ENCODE measurements at regions not wholly inside any gene's neighbourhood (a gene's known extent, or its start where the extent isn't known, plus 50 kb on each side); places are given as distances from the start of the nearest gene placed in this dataset.
"Not testable (repeated sequence)": the region's sequence is repeated elsewhere in the genome, so short reads cannot be mapped to it uniquely, and the experiment has no call there.

GRCh38 chr12:65742018-65743010 is 82.0 kb upstream of the HMGA2 start:
- CTCF ChIA-PET: interaction anchor here (0.9 to 1.2 kb wide), 4 partner anchors 28 to 136 kb away, joined by 3 to 4 read pairs (median 4); no protein-coding TSS in a partner anchor
- WGBS (ENCODE audit: insufficient coverage): 26% methylated on average over 68 of the region's 87 CpGs
- H3K27me3 ChIP-seq (replicated peaks in 2 of 5; ENCODE audit: control insufficient read depth in 4 of 5, insufficient read depth in 5 of 5, low read length in 4 of 5): peaks cover 0 to 16% (median 0%) of the 10 kb centered on the region in 5 experiments
- POLR2A ChIA-PET: no interaction called here
- H3K36me3 ChIP-seq (ENCODE audit: control insufficient read depth in 4 of 4, insufficient read depth in 4 of 4, low read length in 3 of 4): no peaks in the 10 kb centered on the region
- peak; percentile 34 to 73 (median 52) for DNase-seq
- no peaks in the 10 kb centered on the region for H3K9me3 ChIP-seq (ENCODE audit: control extremely low read depth in 1 of 5, control insufficient read depth in 4 of 5, insufficient read depth in 2 of 5, low read depth in 1 of 5, low read length in 4 of 5)
- H3K4me1 ChIP-seq (ENCODE audit: control extremely low read depth in 1 of 4, control insufficient read depth in 4 of 4, insufficient read depth in 4 of 4, low read length in 3 of 4): peaks cover 6 to 19% (median 16%) of the 10 kb centered on the region in 4 experiments
- peak overlapping the region; percentile 63 to 87 (median 76) for H3K4me3 ChIP-seq (ENCODE audit: control insufficient read depth in 1 of 7, extremely low read depth in 1 of 7, insufficient read depth in 4 of 7, low read depth in 2 of 7, low read length in 6 of 7)
- H3K27ac ChIP-seq (ENCODE audit: insufficient read depth in 1 of 2, low read depth in 1 of 2, low read length in 2 of 2, poor library complexity in 1 of 2, severe bottlenecking in 2 of 2): no peak overlapping the region

- H3K27ac ChIP-seq (ENCODE audit: insufficient read depth in 1 of 2, low read depth in 1 of 2, low read length in 2 of 2, poor library complexity in 1 of 2, severe bottlenecking in 2 of 2); DNase-seq; CTCF ChIA-PET; H3K36me3 ChIP-seq (ENCODE audit: control insufficient read depth in 4 of 4, insufficient read depth in 4 of 4, low read length in 3 of 4); H3K9me3 ChIP-seq (ENCODE audit: control extremely low read depth in 1 of 5, control insufficient read depth in 4 of 5, insufficient read depth in 2 of 5, low read depth in 1 of 5, low read length in 4 of 5); POLR2A ChIA-PET; H3K4me3 ChIP-seq (ENCODE audit: control insufficient read depth in 1 of 7, extremely low read depth in 1 of 7, insufficient read depth in 4 of 7, low read depth in 2 of 7, low read length in 6 of 7): not testable (repeated sequence)
- WGBS (ENCODE audit: insufficient coverage): 93% methylated on average over 21 of the region's 30 CpGs
- H3K27me3 ChIP-seq (replicated peaks in 2 of 5; ENCODE audit: control insufficient read depth in 4 of 5, insufficient read depth in 5 of 5, low read length in 4 of 5): peaks cover 0 to 16% (median 0%) of the 10 kb centered on the region in 5 experiments
- H3K4me1 ChIP-seq (ENCODE audit: control extremely low read depth in 1 of 4, control insufficient read depth in 4 of 4, insufficient read depth in 4 of 4, low read length in 3 of 4): peaks cover 6 to 19% (median 16%) of the 10 kb centered on the region in 4 experiments
Measured at GRCh38 chr12:65744236-65744840, 79.9 kb upstream of the HMGA2 start.

GRCh38 chr12:65747338-65747737 is 76.9 kb upstream of the HMGA2 start:
- no peaks in the 10 kb centered on the region for H3K36me3 ChIP-seq (ENCODE audit: control insufficient read depth in 4 of 4, insufficient read depth in 4 of 4, low read length in 3 of 4)
- DNase-seq: no peak
- POLR2A ChIA-PET: no interaction called here
- no peak overlapping the region for H3K4me3 ChIP-seq (ENCODE audit: control insufficient read depth in 1 of 7, extremely low read depth in 1 of 7, insufficient read depth in 4 of 7, low read depth in 2 of 7, low read length in 6 of 7)
- 100% methylated on average over 3 of the region's 3 CpGs for WGBS (ENCODE audit: insufficient coverage)
- H3K4me1 ChIP-seq (ENCODE audit: control extremely low read depth in 1 of 4, control insufficient read depth in 4 of 4, insufficient read depth in 4 of 4, low read length in 3 of 4): peaks cover 0 to 1% (median under 1%) of the 10 kb centered on the region in 4 experiments
- no peak overlapping the region for H3K27ac ChIP-seq (ENCODE audit: insufficient read depth in 1 of 2, low read depth in 1 of 2, low read length in 2 of 2, poor library complexity in 1 of 2, severe bottlenecking in 2 of 2)
- no peaks in the 10 kb centered on the region for H3K9me3 ChIP-seq (ENCODE audit: control extremely low read depth in 1 of 5, control insufficient read depth in 4 of 5, insufficient read depth in 2 of 5, low read depth in 1 of 5, low read length in 4 of 5)
- peaks cover 0 to 10% (median 0%) of the 10 kb centered on the region in 5 experiments for H3K27me3 ChIP-seq (replicated peaks in 2 of 5; ENCODE audit: control insufficient read depth in 4 of 5, insufficient read depth in 5 of 5, low read length in 4 of 5)
- CTCF ChIA-PET: no interaction called here

GRCh38 chr12:65748332-65748731 is 76.0 kb upstream of the HMGA2 start:
- Histone ChIP-seq H3K36me3 (ENCODE audit: control insufficient read depth in 4 of 4, insufficient read depth in 4 of 4, low read length in 3 of 4) (no peaks in the 10 kb centered on the region), H3K9me3 (ENCODE audit: control extremely low read depth in 1 of 5, control insufficient read depth in 4 of 5, insufficient read depth in 2 of 5, low read depth in 1 of 5, low read length in 4 of 5) (no peaks in the 10 kb centered on the region), H3K4me3 (ENCODE audit: control insufficient read depth in 1 of 7, extremely low read depth in 1 of 7, insufficient read depth in 4 of 7, low read depth in 2 of 7, low read length in 6 of 7) (no peak overlapping the region), H3K27me3 (replicated peaks in 2 of 5; ENCODE audit: control insufficient read depth in 4 of 5, insufficient read depth in 5 of 5, low read length in 4 of 5) (no peaks in the 10 kb centered on the region), H3K27ac (ENCODE audit: insufficient read depth in 1 of 2, low read depth in 1 of 2, low read length in 2 of 2, poor library complexity in 1 of 2, severe bottlenecking in 2 of 2) (no peak overlapping the region), H3K4me1 (ENCODE audit: control extremely low read depth in 1 of 4, control insufficient read depth in 4 of 4, insufficient read depth in 4 of 4, low read length in 3 of 4) (no peaks in the 10 kb centered on the region)
- WGBS (ENCODE audit: insufficient coverage): no CpG with 5 or more reads among the region's 2 CpGs
- ChIA-PET POLR2A (no interaction called here), CTCF (no interaction called here)
- DNase-seq: no peak

- ChIA-PET CTCF (no interaction called here), POLR2A (no interaction called here)
- Histone ChIP-seq H3K36me3 (ENCODE audit: control insufficient read depth in 4 of 4, insufficient read depth in 4 of 4, low read length in 3 of 4) (no peaks in the 10 kb centered on the region), H3K27ac (ENCODE audit: insufficient read depth in 1 of 2, low read depth in 1 of 2, low read length in 2 of 2, poor library complexity in 1 of 2, severe bottlenecking in 2 of 2) (no peak overlapping the region), H3K4me3 (ENCODE audit: control insufficient read depth in 1 of 7, extremely low read depth in 1 of 7, insufficient read depth in 4 of 7, low read depth in 2 of 7, low read length in 6 of 7) (no peak overlapping the region), H3K27me3 (replicated peaks in 2 of 5; ENCODE audit: control insufficient read depth in 4 of 5, insufficient read depth in 5 of 5, low read length in 4 of 5) (no peaks in the 10 kb centered on the region), H3K4me1 (ENCODE audit: control extremely low read depth in 1 of 4, control insufficient read depth in 4 of 4, insufficient read depth in 4 of 4, low read length in 3 of 4) (no peaks in the 10 kb centered on the region), H3K9me3 (ENCODE audit: control extremely low read depth in 1 of 5, control insufficient read depth in 4 of 5, insufficient read depth in 2 of 5, low read depth in 1 of 5, low read length in 4 of 5) (no peaks in the 10 kb centered on the region)
- WGBS (ENCODE audit: insufficient coverage): no CpG with 5 or more reads among the region's 2 CpGs
- no peak for DNase-seq
Measured at GRCh38 chr12:65754290-65754689, 70.0 kb upstream of the HMGA2 start.

GRCh38 chr12:65754744-65755595 is 69.3 kb upstream of the HMGA2 start:
- no peak for DNase-seq
- Histone ChIP-seq H3K4me3 (ENCODE audit: control insufficient read depth in 1 of 7, extremely low read depth in 1 of 7, insufficient read depth in 4 of 7, low read depth in 2 of 7, low read length in 6 of 7) (no peak overlapping the region), H3K4me1 (ENCODE audit: control extremely low read depth in 1 of 4, control insufficient read depth in 4 of 4, insufficient read depth in 4 of 4, low read length in 3 of 4) (no peaks in the 10 kb centered on the region), H3K9me3 (ENCODE audit: control extremely low read depth in 1 of 5, control insufficient read depth in 4 of 5, insufficient read depth in 2 of 5, low read depth in 1 of 5, low read length in 4 of 5) (no peaks in the 10 kb centered on the region), H3K27ac (ENCODE audit: insufficient read depth in 1 of 2, low read depth in 1 of 2, low read length in 2 of 2, poor library complexity in 1 of 2, severe bottlenecking in 2 of 2) (no peak overlapping the region), H3K36me3 (ENCODE audit: control insufficient read depth in 4 of 4, insufficient read depth in 4 of 4, low read length in 3 of 4) (no peaks in the 10 kb centered on the region), H3K27me3 (replicated peaks in 2 of 5; ENCODE audit: control insufficient read depth in 4 of 5, insufficient read depth in 5 of 5, low read length in 4 of 5) (no peaks in the 10 kb centered on the region)
- WGBS (ENCODE audit: insufficient coverage): 100% methylated on average over 2 of the region's 8 CpGs
- ChIA-PET CTCF (no interaction called here), POLR2A (no interaction called here)
